ENCODE measurements at regions not wholly inside any gene's neighbourhood (a gene's known extent, or its start where the extent isn't known, plus 50 kb on each side); places are given as distances from the start of the nearest gene placed in this dataset.

DNA sequence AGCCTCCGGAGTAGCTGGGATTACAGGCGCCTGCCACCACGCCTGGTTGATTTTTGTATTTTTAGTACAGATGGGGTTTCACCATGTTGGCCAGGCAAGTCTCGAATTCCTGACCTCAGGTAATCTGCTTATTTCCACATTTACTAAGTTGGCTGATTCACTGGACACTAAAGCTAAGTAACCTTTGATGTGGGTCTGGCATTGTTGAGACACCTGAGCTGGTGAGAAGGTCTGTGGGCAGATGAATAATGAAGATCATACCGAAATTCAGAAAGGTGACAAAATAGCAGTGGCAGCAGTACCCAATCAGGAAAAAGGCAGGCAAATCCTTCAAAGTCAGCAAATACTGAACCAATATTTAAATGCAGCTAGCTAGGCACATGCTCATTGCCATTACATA lies 210.6 kb upstream of the ZNF608 start:
- CTCF ChIA-PET: no interaction called here
- Histone ChIP-seq H3K4me1 (no peaks in the 10 kb centered on the region), H3K36me3 (ENCODE audit: control insufficient read depth, insufficient read depth, low read length) (no peaks in the 10 kb centered on the region), H3K27me3 (replicated peaks; ENCODE audit: control insufficient read depth, insufficient read depth, low read length) (no peaks in the 10 kb centered on the region), H3K4me3 (ENCODE audit: low read depth, low read length) (no peak overlapping the region), H3K9me3 (no peaks in the 10 kb centered on the region)
- H3K27me3 Mint-ChIP-seq (ENCODE audit: insufficient read depth, unreplicated experiment): no peaks in the 10 kb centered on the region
- intact Hi-C loops (cut with micrococcal nuclease; ENCODE audit: unreplicated experiment): no loop called here
- BruUV-seq (replicated peaks): no TSS peak
- H3K4me1 Mint-ChIP-seq (ENCODE audit: low read depth, unreplicated experiment): no peaks in the 10 kb centered on the region
- H3K36me3 Mint-ChIP-seq (ENCODE audit: insufficient read depth, unreplicated experiment): no peaks in the 10 kb centered on the region
- POLR2A ChIA-PET: no interaction called here
- H3K9me3 Mint-ChIP-seq (ENCODE audit: unreplicated experiment): no peaks in the 10 kb centered on the region
- no peak for DNase-seq
- no peak overlapping the region for H3K4me3 Mint-ChIP-seq (ENCODE audit: unreplicated experiment)
- H3K27ac Mint-ChIP-seq (ENCODE audit: unreplicated experiment): no peak overlapping the region
- no peak for TF ChIP-seq CTCF (IDR thresholded peaks at IDR 0.05; ENCODE audit: insufficient read depth in 1 of 2, low read depth in 1 of 2, low read length in 1 of 2, severe bottlenecking in 1 of 2, unreplicated experiment in 1 of 2)

DNA sequence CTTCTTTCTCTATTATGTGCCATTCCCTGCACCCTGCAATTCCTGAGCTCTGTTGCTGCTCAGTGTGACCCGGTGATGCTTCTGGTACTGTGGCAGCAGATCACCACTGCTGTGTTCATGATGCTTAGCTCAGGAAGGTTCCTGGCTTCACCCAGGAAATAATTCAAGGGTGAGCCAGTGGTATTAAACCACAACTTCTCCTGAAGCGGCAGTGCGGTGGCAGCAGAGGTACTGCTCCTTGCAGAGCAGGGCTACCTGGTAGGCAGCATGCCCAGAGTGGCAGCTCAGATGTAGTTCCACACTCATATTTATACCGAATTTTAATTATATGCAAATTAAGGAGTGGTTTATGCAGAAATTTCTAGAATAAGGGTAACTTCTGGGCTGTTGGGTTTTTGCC lies 213.8 kb upstream of the ZNF608 start:
- Histone ChIP-seq H3K4me3 (ENCODE audit: low read depth, low read length) (no peak overlapping the region), H3K36me3 (ENCODE audit: control insufficient read depth, insufficient read depth, low read length) (no peaks in the 10 kb centered on the region), H3K9me3 (no peaks in the 10 kb centered on the region), H3K4me1 (peaks cover 6% of the 10 kb centered on the region), H3K27me3 (replicated peaks; ENCODE audit: control insufficient read depth, insufficient read depth, low read length) (no peaks in the 10 kb centered on the region)
- POLR2A ChIA-PET: no interaction called here
- H3K36me3 Mint-ChIP-seq (ENCODE audit: insufficient read depth, unreplicated experiment): no peaks in the 10 kb centered on the region
- H3K4me3 Mint-ChIP-seq (ENCODE audit: unreplicated experiment): no peak overlapping the region
- no peaks in the 10 kb centered on the region for H3K27me3 Mint-ChIP-seq (ENCODE audit: insufficient read depth, unreplicated experiment)
- intact Hi-C loops (cut with micrococcal nuclease; ENCODE audit: unreplicated experiment): no loop called here
- H3K9me3 Mint-ChIP-seq (ENCODE audit: unreplicated experiment): no peaks in the 10 kb centered on the region
- CTCF ChIA-PET: no interaction called here
- no peak for TF ChIP-seq CTCF (IDR thresholded peaks at IDR 0.05; ENCODE audit: insufficient read depth in 1 of 2, low read depth in 1 of 2, low read length in 1 of 2, severe bottlenecking in 1 of 2, unreplicated experiment in 1 of 2)
- H3K4me1 Mint-ChIP-seq (ENCODE audit: low read depth, unreplicated experiment): peaks cover 9% of the 10 kb centered on the region
- DNase-seq: no peak
- no peak overlapping the region for H3K27ac Mint-ChIP-seq (ENCODE audit: unreplicated experiment)
- BruUV-seq (replicated peaks): no TSS peak

DNA sequence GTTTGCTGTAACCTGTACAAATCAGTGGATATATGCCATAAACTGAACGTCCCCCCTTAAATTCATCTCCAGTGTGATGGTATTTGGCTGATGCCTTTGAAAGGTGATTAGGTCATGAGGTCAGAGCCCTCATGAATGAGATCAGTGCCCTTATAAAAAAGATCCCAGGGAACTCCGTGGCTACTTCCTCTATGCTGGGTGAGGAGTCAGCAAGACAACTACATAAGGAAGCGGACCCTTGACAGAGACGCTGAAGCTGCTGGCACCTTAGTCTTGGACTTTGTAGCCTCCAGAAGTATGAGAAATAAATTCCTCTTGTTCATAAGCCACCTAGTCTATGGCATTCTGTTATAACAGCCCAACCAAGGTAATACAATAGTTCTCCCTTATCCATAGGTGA lies 215.1 kb upstream of the ZNF608 start:
- peaks cover 9% of the 10 kb centered on the region for H3K4me1 Mint-ChIP-seq (ENCODE audit: low read depth, unreplicated experiment)
- Histone ChIP-seq H3K27me3 (replicated peaks; ENCODE audit: control insufficient read depth, insufficient read depth, low read length) (no peaks in the 10 kb centered on the region), H3K36me3 (ENCODE audit: control insufficient read depth, insufficient read depth, low read length) (no peaks in the 10 kb centered on the region), H3K9me3 (no peaks in the 10 kb centered on the region), H3K4me3 (ENCODE audit: low read depth, low read length) (no peak overlapping the region), H3K4me1 (peaks cover 6% of the 10 kb centered on the region)
- no peak for TF ChIP-seq CTCF (IDR thresholded peaks at IDR 0.05; ENCODE audit: insufficient read depth in 1 of 2, low read depth in 1 of 2, low read length in 1 of 2, severe bottlenecking in 1 of 2, unreplicated experiment in 1 of 2)
- intact Hi-C loops (cut with micrococcal nuclease; ENCODE audit: unreplicated experiment): no loop called here
- no peak overlapping the region for H3K4me3 Mint-ChIP-seq (ENCODE audit: unreplicated experiment)
- H3K36me3 Mint-ChIP-seq (ENCODE audit: insufficient read depth, unreplicated experiment): no peaks in the 10 kb centered on the region
- no peaks in the 10 kb centered on the region for H3K27me3 Mint-ChIP-seq (ENCODE audit: insufficient read depth, unreplicated experiment)
- ChIA-PET POLR2A (no interaction called here), CTCF (no interaction called here)
- H3K27ac Mint-ChIP-seq (ENCODE audit: unreplicated experiment): no peak overlapping the region
- H3K9me3 Mint-ChIP-seq (ENCODE audit: unreplicated experiment): no peaks in the 10 kb centered on the region
- DNase-seq: no peak
- BruUV-seq (replicated peaks): no TSS peak
